HEK293T (cell line): ENCODE measurements at regions not wholly inside any gene's neighbourhood (a gene's known extent, or its start where the extent isn't known, plus 50 kb on each side); places are given as distances from the start of the nearest gene placed in this dataset.

Experiments used
- CTCF ChIA-PET: fragments of 350-600 bp; formaldehyde crosslinking; extraction: SDS; loops from one replicate; lab custom pipeline; 2021; ENCODE audit warnings: antibody characterized with exemption, inconsistent platforms; lab: Yijun Ruan, JAX
- POLR2A ChIA-PET: fragments of 350-600 bp; formaldehyde crosslinking; extraction: SDS; loops from one replicate; lab custom pipeline; 2020; ENCODE audit warnings: antibody characterized with exemption, inconsistent platforms; lab: Yijun Ruan, JAX
- DNase-seq: peaks from one replicate; pipeline ENCODE4 v3.0.0; 2012; ENCODE audit warnings: mixed read lengths; ENCODE audit errors: extremely low spot score
- ARNT ChIP-seq: fragments of 450-650 bp; IDR thresholded peaks from 2 replicates; pipeline ENCODE4 v1.6.1; 2017; ENCODE audit warnings: mild to moderate bottlenecking
- BHLHE40 ChIP-seq: fragments of 450-650 bp; IDR thresholded peaks from 2 replicates; pipeline ENCODE4 v1.6.1; 2016; ENCODE audit warnings: mild to moderate bottlenecking, moderate library complexity, borderline replicate concordance
- CTBP1 ChIP-seq: fragments of 450-650 bp; IDR thresholded peaks from 2 replicates; pipeline ENCODE4 v1.6.1; 2016; ENCODE audit warnings: borderline replicate concordance
- ELF4 ChIP-seq: fragments of 450-650 bp; IDR thresholded peaks from 2 replicates; pipeline ENCODE4 v1.6.1; 2017; ENCODE audit warnings: antibody characterized with exemption
- FOXA1 ChIP-seq: fragments of 450-650 bp; IDR thresholded peaks from 2 replicates; pipeline ENCODE4 v1.6.1; 2016; ENCODE audit warnings: mild to moderate bottlenecking
- FOXK2 ChIP-seq: fragments of 450-650 bp; IDR thresholded peaks from 2 replicates; pipeline ENCODE4 v1.6.1; 2016; ENCODE audit warnings: mild to moderate bottlenecking
- FOXM1 ChIP-seq: fragments of 450-650 bp; IDR thresholded peaks from 2 replicates; pipeline ENCODE4 v1.6.1; 2017; ENCODE audit warnings: mild to moderate bottlenecking, borderline replicate concordance
- HDGF ChIP-seq: fragments of 450-650 bp; IDR thresholded peaks from 2 replicates; pipeline ENCODE4 v1.6.1; 2017; ENCODE audit warnings: antibody characterized with exemption, borderline replicate concordance
- L3MBTL2 ChIP-seq: fragments of 450-650 bp; conservative IDR thresholded peaks from 2 replicates; pipeline ENCODE4 v1.6.1; 2016; ENCODE audit warnings: mild to moderate bottlenecking
- LEF1 ChIP-seq: fragments of 450-650 bp; IDR thresholded peaks from 2 replicates; pipeline ENCODE4 v1.6.1; 2017; ENCODE audit warnings: mild to moderate bottlenecking, borderline replicate concordance
- NFRKB ChIP-seq: fragments of 450-650 bp; IDR thresholded peaks from 2 replicates; pipeline ENCODE4 v1.6.1; 2016; ENCODE audit warnings: mild to moderate bottlenecking, moderate library complexity
- SP1 ChIP-seq: fragments of 450-650 bp; IDR thresholded peaks from 2 replicates; pipeline ENCODE4 v1.6.1; 2017
- SUZ12 ChIP-seq: fragments of 450-650 bp; IDR thresholded peaks from 2 replicates; pipeline ENCODE4 v1.6.1; 2016; ENCODE audit warnings: mild to moderate bottlenecking
- TARDBP ChIP-seq: fragments of 450-650 bp; IDR thresholded peaks from 2 replicates; pipeline ENCODE4 v1.6.1; 2016
- ZNF384 ChIP-seq: fragments of 450-650 bp; IDR thresholded peaks from 2 replicates; pipeline ENCODE4 v1.6.1; 2016
- TF ChIP-seq, protein P1 (sequence below): fragments of 450-650 bp; IDR thresholded peaks from 2 replicates; pipeline ENCODE4 v1.6.1; 2016

DNA sequence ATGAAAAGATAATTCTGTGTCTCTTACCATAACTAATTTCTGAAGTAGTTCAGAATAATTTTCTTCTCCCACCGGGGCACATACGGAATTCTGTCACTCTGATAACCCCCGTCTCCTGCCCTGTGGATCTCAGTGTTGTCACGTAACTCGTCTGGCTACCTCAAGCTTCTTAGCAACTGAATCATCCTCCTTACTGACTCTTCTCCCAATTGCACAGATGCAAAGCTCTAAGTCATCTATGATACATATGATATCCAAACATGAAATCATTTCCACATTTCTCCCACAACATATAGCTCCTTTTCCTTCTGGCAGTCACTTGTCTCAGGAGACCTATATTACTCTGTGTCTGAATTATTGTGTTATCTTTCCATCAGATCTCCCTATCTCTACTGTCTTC, 1043.1 kb upstream of the TENM3 start:
- POLR2A ChIA-PET: no interaction called here
- no peak for TF ChIP-seq SUZ12
- TF ChIP-seq FOXM1: no peak
- no peak for TF ChIP-seq BHLHE40
- no peak for TF ChIP-seq FOXA1
- no peak for TF ChIP-seq L3MBTL2
- no peak for TF ChIP-seq TARDBP
- TF ChIP-seq SP1: no peak
- TF ChIP-seq HDGF: no peak
- TF ChIP-seq, protein P1, sequence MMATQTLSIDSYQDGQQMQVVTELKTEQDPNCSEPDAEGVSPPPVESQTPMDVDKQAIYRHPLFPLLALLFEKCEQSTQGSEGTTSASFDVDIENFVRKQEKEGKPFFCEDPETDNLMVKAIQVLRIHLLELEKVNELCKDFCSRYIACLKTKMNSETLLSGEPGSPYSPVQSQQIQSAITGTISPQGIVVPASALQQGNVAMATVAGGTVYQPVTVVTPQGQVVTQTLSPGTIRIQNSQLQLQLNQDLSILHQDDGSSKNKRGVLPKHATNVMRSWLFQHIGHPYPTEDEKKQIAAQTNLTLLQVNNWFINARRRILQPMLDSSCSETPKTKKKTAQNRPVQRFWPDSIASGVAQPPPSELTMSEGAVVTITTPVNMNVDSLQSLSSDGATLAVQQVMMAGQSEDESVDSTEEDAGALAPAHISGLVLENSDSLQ: no peak
- CTCF ChIA-PET: no interaction called here
- no peak for DNase-seq

DNA sequence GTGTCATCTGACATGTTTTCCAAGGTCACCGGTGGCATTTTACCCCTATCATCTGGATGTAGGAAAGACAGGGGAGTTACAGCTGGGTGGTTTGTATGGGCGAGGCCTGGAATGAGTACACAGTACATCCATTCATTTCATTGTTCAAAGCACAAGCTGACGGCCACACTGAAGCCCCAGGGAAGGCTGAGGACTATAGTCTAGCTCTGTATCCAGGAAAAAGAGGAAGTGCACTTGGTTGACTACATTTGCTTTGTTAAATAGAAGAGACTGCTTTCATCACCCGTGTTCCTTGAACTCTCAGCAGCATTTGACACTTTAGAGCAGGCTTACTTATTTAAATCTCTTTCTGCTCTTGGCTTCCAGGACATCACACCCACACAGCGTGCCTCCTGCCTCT, 1041.0 kb upstream of the TENM3 start:
- no peak for TF ChIP-seq ELF4
- TF ChIP-seq, protein P1: no peak
- no peak for TF ChIP-seq ARNT
- no peak for TF ChIP-seq SUZ12
- no peak for TF ChIP-seq HDGF
- no peak for TF ChIP-seq ZNF384
- no peak for TF ChIP-seq FOXA1
- no peak for TF ChIP-seq NFRKB
- no peak for TF ChIP-seq TARDBP
- TF ChIP-seq FOXM1: no peak
- no peak for TF ChIP-seq SP1
- TF ChIP-seq FOXK2: no peak
- TF ChIP-seq BHLHE40: no peak
- TF ChIP-seq LEF1: no peak
- no peak for TF ChIP-seq L3MBTL2
- no peak for TF ChIP-seq CTBP1
- POLR2A ChIA-PET: no interaction called here
- CTCF ChIA-PET: no interaction called here
- no peak for DNase-seq

DNA sequence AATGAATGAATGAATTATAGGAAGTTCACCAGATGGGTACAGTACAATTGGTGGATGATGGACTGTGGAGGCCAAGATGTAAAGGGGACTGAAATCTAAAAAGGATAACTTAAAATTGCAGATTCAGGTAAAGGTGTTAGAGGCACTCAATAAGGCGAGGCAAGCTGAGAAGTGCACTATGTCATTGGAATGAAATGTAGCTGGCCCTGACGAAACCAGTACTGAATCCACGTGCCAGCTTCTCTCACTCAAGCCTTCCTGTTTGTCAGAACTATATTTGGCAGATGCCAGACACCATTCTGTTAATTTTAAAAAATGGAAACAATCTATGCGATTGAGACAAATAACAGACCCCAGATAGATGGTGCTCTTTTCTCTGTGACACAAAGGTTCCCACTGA, 1039.1 kb upstream of the TENM3 start:
- ChIA-PET CTCF (no interaction called here), POLR2A (no interaction called here)
- TF ChIP-seq LEF1 (no peak), ELF4 (no peak), CTBP1 (no peak), HDGF (no peak), SUZ12 (no peak), FOXK2 (no peak), NFRKB (no peak), L3MBTL2 (no peak), ARNT (no peak), ZNF384 (no peak), TARDBP (no peak), SP1 (no peak), FOXA1 (no peak), BHLHE40 (no peak), FOXM1 (no peak)
- TF ChIP-seq, protein P1: no peak
- DNase-seq: no peak

DNA sequence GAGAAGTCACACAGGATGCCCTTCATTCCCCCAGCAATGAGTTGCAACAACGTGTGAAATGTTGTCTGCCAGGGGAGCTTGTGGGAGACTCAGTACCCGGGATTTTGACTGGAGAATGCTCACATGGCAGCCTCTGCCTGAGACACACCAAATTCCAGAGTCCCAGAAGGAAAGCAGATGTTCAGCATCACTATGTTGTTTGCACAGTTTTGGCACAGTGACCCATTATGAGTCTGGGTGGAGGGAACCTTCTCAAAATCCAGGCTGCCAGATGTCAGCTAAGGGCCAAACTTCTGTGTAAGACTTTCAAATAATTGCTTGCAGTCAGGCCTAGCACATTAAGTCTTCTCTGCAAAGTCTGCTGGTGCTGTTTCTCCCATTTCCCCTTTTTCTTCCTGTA, 1029.7 kb upstream of the TENM3 start:
- ChIA-PET POLR2A (no interaction called here), CTCF (no interaction called here)
- no peak for DNase-seq
- TF ChIP-seq NFRKB (no peak), L3MBTL2 (no peak), CTBP1 (no peak), FOXK2 (no peak), ARNT (no peak), FOXM1 (no peak), ELF4 (no peak), LEF1 (no peak), SP1 (no peak), BHLHE40 (no peak), TARDBP (no peak), HDGF (no peak), FOXA1 (no peak), SUZ12 (no peak), ZNF384 (no peak)
- TF ChIP-seq, protein P1: no peak

DNA sequence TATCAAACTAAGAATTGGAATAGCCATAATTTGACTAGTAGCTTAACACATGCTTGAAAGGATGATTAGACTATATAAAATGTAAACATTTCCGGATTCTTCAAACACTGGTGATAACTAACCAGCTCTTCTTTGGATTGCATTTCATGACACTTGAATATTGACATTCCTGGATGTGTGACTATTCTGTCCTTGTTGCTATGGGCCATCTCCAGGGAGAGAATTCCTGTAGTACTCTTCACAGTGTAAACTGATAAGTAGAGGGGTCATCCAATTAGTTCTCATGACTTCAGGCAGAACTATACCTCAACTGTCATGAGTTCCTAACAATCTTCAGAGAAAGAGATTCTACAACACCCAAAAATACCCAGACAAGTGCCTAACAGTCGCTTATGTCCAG, 1026.7 kb upstream of the TENM3 start:
- DNase-seq: no peak
- POLR2A ChIA-PET: no interaction called here
- CTCF ChIA-PET: no interaction called here
- TF ChIP-seq LEF1: no peak
- no peak for TF ChIP-seq HDGF
- no peak for TF ChIP-seq TARDBP
- no peak for TF ChIP-seq FOXM1
- no peak for TF ChIP-seq ELF4
- no peak for TF ChIP-seq BHLHE40
- no peak for TF ChIP-seq SUZ12
- TF ChIP-seq NFRKB: no peak
- TF ChIP-seq, protein P1: no peak
- no peak for TF ChIP-seq CTBP1
- TF ChIP-seq L3MBTL2: no peak
- TF ChIP-seq FOXK2: no peak
- no peak for TF ChIP-seq ARNT
- no peak for TF ChIP-seq FOXA1
